Sigmoid colon (tissue), 4 donors: ENCODE measurements at regions not wholly inside any gene's neighbourhood (a gene's known extent, or its start where the extent isn't known, plus 50 kb on each side); places are given as distances from the start of the nearest gene placed in this dataset.

Experiments used
- CTCF ChIP-seq, 4 experiments: fragments of 450-650 bp in 3 of 4; fragments of 200-600 bp in 1 of 4; IDR thresholded peaks; one replicate each; pipeline ENCODE4 v1.5.1; 2016 to 2019; ENCODE audit warnings: antibody characterized with exemption in 4 of 4, mild to moderate bottlenecking in 3 of 4, moderate library complexity in 2 of 4
- EP300 ChIP-seq, 4 donors: sonication (generic); formaldehyde crosslinking; IDR thresholded peaks; one replicate each; pipeline ENCODE4 v1.6.1; 2017; ENCODE audit warnings: antibody characterized with exemption in 4 of 4
- POLR2A ChIP-seq, 2 donors: fragments of 450-650 bp; IDR thresholded peaks; one replicate each; pipeline ENCODE4 v1.6.1; 2016; ENCODE audit warnings: antibody characterized with exemption in 2 of 2, mild to moderate bottlenecking in 2 of 2, moderate library complexity in 2 of 2
- POLR2AphosphoS5 ChIP-seq, 4 donors: sonication (generic); formaldehyde crosslinking; IDR thresholded peaks; one replicate each; pipeline ENCODE4 v1.6.1; 2017; ENCODE audit warnings: antibody characterized with exemption in 4 of 4

DNA sequence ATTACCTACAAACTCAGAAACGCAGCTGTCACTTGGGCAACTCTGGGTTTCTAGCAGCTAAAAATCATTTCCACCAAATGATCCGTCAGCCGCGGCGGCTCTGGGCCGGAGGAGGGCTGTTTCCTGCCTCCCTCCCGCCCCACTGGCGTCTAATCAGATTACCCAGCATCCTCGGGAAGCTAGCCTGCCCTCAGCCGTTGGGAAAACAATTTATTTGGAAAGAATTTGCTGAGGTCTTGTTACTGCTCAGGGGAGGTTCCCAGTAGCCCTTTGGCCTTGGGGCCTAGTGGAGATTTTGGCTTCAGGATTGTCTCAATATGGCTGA lies 65.0 kb upstream of the ADGRA1 start:
- TF ChIP-seq CTCF (IDR thresholded peaks at IDR 0.05) (no peak), POLR2A (IDR thresholded peaks at IDR 0.05) (no peak), EP300 (IDR thresholded peaks at IDR 0.05) (no peak), POLR2AphosphoS5 (IDR thresholded peaks at IDR 0.05) (no peak)
